ENCODE measurements at regions not wholly inside any gene's neighbourhood (a gene's known extent, or its start where the extent isn't known, plus 50 kb on each side); places are given as distances from the start of the nearest gene placed in this dataset.

GRCh38 chr6:7664003-7664402 lies 61.9 kb upstream of the BMP6 start:
- no peak for DNase-seq

DNA sequence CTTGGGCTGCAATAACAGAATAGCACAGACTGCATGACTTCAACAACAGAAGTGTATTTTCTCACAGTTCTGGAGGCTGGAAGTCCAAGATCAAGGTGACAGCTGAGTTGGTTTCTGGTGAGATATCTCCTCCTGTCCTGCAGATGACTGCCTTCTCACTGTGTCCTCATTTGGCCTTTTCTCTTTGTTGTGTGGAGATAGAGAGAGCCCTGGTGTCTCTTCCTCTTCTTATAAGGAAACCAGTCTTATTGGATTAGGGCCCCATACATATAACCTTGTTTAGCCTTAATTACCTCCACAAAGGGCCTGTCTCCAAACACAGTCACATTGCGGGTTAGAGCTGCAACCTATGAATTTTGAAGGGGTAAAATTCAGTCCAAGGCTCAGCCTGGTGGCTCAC lies 57.0 kb upstream of the BMP6 start:
- DNase-seq, result no peak

- no peak for DNase-seq
Measured at GRCh38 chr6:7669742-7670141, 56.2 kb upstream of the BMP6 start.

DNA sequence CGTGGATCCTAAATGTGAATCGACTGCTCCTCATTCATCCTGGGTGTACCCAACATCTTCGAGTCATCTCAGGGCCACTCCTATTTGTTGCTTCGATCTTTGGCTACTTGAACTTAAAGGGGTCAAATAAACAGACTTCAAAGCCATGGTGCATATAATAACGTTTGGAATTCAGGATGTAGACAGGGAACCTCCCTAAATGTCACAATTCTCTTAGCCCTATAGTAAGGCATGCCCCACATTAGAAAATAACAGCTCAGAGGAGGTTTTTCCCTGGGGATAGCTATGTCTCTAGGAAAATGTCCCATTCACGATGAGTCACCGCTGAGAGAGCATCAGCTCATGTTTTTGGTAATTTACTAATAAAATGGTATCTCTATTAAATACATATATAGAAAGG lies 54.8 kb upstream of the BMP6 start:
- DNase-seq, result no peak

GRCh38 chr6:7671581-7671980 lies 54.3 kb upstream of the BMP6 start:
- DNase-seq, result no peak

GRCh38 chr6:7672066-7673062 lies 53.5 kb upstream of the BMP6 start:
- DNase-seq, result no peak

DNA sequence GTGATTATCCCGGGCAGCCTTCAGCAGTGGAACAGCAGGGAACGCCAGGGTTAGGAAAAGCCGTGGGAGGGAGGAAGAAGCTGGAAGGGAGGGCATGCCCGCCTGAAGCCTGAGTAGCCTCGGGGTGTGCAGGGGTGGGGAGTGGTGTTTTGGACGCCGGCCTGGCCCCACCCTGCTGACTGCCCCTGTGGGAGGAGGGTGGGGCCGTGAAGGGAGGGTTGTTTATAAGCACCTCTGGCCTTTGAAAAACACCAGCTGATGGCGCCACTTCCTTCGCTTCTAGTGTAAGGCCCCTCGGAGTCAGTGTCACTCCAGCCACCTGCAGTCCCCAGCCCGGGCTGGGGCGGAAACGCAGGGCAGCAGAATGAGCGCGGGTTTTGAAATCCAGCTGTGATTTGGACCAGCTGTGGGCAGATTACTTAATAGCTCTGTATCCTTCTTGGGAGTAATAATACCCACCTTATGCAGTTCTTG lies 52.8 kb upstream of the BMP6 start:
- DNase-seq, result no peak

GRCh38 chr6:7674291-7674690 lies 51.6 kb upstream of the BMP6 start:
- DNase-seq, result peak; percentile 32

DNA sequence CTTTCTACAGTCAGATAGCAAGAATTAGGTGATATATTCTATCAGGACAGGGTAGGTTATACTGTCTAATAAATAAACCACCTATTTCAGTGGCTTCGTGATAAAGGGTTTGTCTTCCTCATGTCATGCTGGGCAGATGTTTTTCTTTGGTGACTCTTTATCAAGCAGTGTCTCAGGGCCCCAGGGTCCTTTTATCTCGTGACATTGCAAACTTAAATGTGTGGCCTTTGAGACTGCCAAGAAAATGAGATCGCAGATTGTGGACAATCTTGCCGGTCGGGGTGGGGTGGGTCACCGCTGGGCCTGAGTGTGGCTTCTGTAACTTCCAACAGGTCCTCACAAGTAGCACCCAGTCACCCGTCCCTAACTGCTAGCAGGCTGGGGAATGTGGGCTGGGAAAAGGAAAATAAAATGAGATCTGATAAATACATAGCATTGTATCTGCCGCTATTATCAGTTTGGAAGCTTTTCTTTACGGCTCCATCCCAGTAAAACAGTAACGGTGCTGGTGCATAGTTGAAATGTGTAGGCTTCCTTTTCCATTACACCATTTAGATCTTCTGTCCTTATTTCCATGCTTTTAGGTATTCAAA lies 50.5 kb upstream of the BMP6 start:
- DNase-seq, result no peak

Data from NCI-H774 (cell line).